Stomach smooth muscle (tissue), 2 donors: ENCODE measurements at regions not wholly inside any gene's neighbourhood (a gene's known extent, or its start where the extent isn't known, plus 50 kb on each side); places are given as distances from the start of the nearest gene placed in this dataset.
"Not testable (repeated sequence)": the region's sequence is repeated elsewhere in the genome, so short reads cannot be mapped to it uniquely, and the experiment has no call there.

Experiments used
- H3K27ac ChIP-seq: one replicate; pipeline ENCODE4 v1.7.0; 2013; ENCODE audit warnings: mild to moderate bottlenecking, low read length, inconsistent platforms
- H3K27me3 ChIP-seq, 2 donors: one replicate each; pipeline ENCODE4 v1.7.0; 2013; ENCODE audit warnings: low read length in 2 of 2; ENCODE audit not compliant: insufficient read depth in 2 of 2, control insufficient read depth in 1 of 2
- H3K36me3 ChIP-seq, 2 donors: one replicate each; pipeline ENCODE4 v1.7.0; 2013; ENCODE audit warnings: low read length in 2 of 2; ENCODE audit not compliant: control insufficient read depth in 2 of 2, insufficient read depth in 2 of 2
- H3K4me1 ChIP-seq: one replicate; pipeline ENCODE4 v1.7.0; 2013; ENCODE audit warnings: low read length; ENCODE audit not compliant: control insufficient read depth, insufficient read depth
- H3K4me3 ChIP-seq, 2 donors: one replicate each; pipeline ENCODE4 v1.7.0; 2013; ENCODE audit warnings: low read length in 2 of 2
- H3K9ac ChIP-seq, 2 donors: one replicate each; pipeline ENCODE4 v1.7.0; 2013; ENCODE audit warnings: low read length in 2 of 2, mild to moderate bottlenecking in 1 of 2
- H3K9me3 ChIP-seq, 2 donors: one replicate each; pipeline ENCODE4 v1.7.0; 2013; ENCODE audit warnings: low read length in 2 of 2; ENCODE audit not compliant: control insufficient read depth in 2 of 2
- donor health status: healthy.
- donor health status: Pancreatic carcinoma.

- Histone ChIP-seq H3K9ac (no peak overlapping the region), H3K9me3 (peaks cover 3 to 24% of the 10 kb centered on the region in 2 donors), H3K27ac (no peak overlapping the region), H3K4me1 (no peaks in the 10 kb centered on the region), H3K27me3 (peaks cover 0 to 2% of the 10 kb centered on the region in 2 donors), H3K36me3 (no peaks in the 10 kb centered on the region), H3K4me3 (no peak overlapping the region)
Observed at GRCh38 chr14:105933238-105933637, 406.9 kb downstream of the TMEM121 start.

- no peak overlapping the region for H3K4me3 ChIP-seq
- peaks cover 3 to 40% of the 10 kb centered on the region in 2 donors for H3K9me3 ChIP-seq
- no peaks in the 10 kb centered on the region for H3K27me3 ChIP-seq
- no peaks in the 10 kb centered on the region for H3K36me3 ChIP-seq
- H3K9ac ChIP-seq, result no peak overlapping the region
- no peaks in the 10 kb centered on the region for H3K4me1 ChIP-seq
- no peak overlapping the region for H3K27ac ChIP-seq
Observed at GRCh38 chr14:105935384-105935783, 409.0 kb downstream of the TMEM121 start.

GRCh38 chr14:105937253-105938054, 411.1 kb downstream of the TMEM121 start:
- no peak overlapping the region for H3K9ac ChIP-seq
- H3K4me3 ChIP-seq, result no peak overlapping the region
- H3K9me3 ChIP-seq, result peaks cover 3 to 44% of the 10 kb centered on the region in 2 donors
- H3K4me1 ChIP-seq, result no peaks in the 10 kb centered on the region
- H3K27ac ChIP-seq, result no peak overlapping the region
- no peaks in the 10 kb centered on the region for H3K36me3 ChIP-seq
- H3K27me3 ChIP-seq, result no peaks in the 10 kb centered on the region

GRCh38 chr14:105938055-105938863, 411.9 kb downstream of the TMEM121 start:
- no peaks in the 10 kb centered on the region for H3K27me3 ChIP-seq
- peaks cover under 1 to 41% of the 10 kb centered on the region in 2 donors for H3K9me3 ChIP-seq
- H3K4me1 ChIP-seq, result no peaks in the 10 kb centered on the region
- no peak overlapping the region for H3K9ac ChIP-seq
- H3K4me3 ChIP-seq, result no peak overlapping the region
- H3K27ac ChIP-seq, result no peak overlapping the region
- no peaks in the 10 kb centered on the region for H3K36me3 ChIP-seq

DNA sequence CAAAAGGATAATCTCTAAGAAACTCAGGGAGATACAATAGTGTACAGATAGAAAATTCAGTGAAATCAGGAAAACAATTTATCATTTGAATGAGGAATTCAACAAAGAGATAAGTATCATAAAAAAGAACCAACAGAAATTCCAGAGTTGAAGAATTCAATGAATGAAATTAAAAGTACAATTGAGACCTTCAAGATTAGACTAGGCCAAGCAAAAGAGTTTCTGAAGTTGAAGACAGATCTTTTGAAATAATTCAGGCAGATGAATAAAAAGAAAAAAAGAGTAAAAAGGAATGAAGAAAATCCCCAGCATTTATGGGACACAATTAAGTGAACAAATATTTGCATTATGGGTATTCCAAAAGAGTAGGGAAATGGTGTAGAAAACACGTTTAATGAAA, 412.6 kb downstream of the TMEM121 start:
- H3K27me3 ChIP-seq, result no peaks in the 10 kb centered on the region
- no peaks in the 10 kb centered on the region for H3K4me1 ChIP-seq
- peaks cover 0 to 39% of the 10 kb centered on the region in 2 donors for H3K9me3 ChIP-seq
- H3K36me3 ChIP-seq, result no peaks in the 10 kb centered on the region
- H3K4me3 ChIP-seq, result no peak overlapping the region
- no peak overlapping the region for H3K9ac ChIP-seq
- H3K27ac ChIP-seq, result no peak overlapping the region

- Histone ChIP-seq H3K4me3 (no peak overlapping the region), H3K9me3 (peaks cover 0 to 39% of the 10 kb centered on the region in 2 donors), H3K9ac (no peak overlapping the region), H3K4me1 (no peaks in the 10 kb centered on the region), H3K27me3 (no peaks in the 10 kb centered on the region), H3K27ac (no peak overlapping the region), H3K36me3 (no peaks in the 10 kb centered on the region)
Observed at GRCh38 chr14:105939810-105940508, 413.6 kb downstream of the TMEM121 start.

DNA sequence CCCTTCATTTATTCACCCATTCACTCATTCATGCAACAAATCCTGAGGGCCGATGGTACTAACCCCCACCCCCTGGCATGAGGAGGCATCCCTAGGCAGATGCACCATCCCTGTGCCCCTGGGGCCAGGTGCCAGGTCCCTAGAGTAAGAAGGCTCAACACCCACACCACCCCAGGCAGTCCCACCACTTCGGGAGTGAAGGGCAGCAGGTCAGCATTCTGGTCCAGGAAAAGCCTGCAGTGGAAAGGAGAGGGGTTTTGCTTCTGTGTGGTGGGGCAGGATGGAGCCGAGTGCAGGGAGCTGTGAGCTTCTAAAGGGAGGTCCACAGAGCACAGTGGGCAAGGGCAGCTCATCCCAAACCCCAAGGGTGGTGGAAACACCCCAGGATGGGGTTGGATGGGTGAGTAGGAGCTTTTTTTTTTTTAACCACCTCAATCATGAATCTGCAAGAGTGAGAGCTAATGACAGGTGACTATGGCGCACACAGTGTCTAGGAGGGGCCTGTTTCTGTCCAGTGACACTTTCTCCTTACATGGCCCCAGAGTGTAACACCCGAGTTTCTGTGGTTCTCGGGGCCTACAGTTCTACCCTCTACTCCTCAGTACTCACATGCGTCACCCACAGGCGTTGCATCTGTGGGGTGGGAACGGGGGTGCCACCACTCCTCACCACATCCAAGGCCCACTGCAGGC, 414.3 kb downstream of the TMEM121 start:
- no peak overlapping the region for H3K9ac ChIP-seq
- no peaks in the 10 kb centered on the region for H3K4me1 ChIP-seq
- peaks cover 0 to 32% of the 10 kb centered on the region in 2 donors for H3K9me3 ChIP-seq
- H3K27me3 ChIP-seq, result no peaks in the 10 kb centered on the region
- no peak overlapping the region for H3K4me3 ChIP-seq
- H3K27ac ChIP-seq, result no peak overlapping the region
- no peaks in the 10 kb centered on the region for H3K36me3 ChIP-seq

DNA sequence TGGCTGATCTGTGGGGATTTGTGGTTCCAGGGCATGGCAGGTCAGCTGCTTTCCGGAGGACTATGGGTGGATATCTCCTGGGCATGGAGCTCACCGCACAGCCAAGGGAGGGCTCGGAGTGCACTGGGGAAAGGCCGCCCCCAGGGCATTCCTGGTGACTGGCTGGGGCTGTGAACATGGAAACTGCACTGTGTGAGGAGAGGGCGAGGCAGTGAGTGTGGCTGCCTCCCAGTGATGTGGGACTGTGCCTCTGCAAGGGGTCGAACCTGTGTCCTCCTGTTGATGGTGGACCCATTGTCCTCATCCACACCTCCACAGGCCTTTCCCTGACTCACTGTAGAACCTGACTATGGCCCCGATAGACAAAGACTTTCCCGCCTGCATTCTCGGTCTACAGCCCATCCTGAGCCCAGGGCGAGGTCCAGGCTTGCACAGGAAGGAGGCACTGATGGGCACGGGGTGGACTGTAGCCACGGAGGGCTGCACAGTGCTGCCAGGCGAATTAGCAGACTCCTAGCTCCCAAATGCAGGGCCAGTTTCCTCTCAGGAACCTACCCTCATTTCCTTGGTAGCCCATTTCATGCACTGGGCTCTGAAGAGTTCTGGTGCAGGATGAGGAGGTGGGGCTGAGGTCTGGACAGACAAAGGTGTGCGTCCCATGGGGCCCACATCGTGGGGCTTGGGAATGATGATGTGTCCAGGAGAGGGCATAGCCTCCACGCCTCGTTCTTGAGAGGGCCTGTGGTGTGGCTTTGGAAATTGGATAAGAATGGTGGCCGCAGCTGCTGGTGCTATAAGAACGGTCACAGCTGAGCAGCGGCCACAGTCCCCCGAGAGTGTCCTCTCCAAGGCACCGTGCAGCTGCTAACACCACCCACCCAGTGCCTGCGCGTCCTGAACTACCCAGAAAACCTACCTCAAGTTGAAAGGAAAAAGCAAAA, 415.1 kb downstream of the TMEM121 start:
- H3K9me3 ChIP-seq, result peaks cover 0 to 32% of the 10 kb centered on the region in 2 donors
- peaks cover 0 to 2% of the 10 kb centered on the region in 2 donors for H3K27me3 ChIP-seq
- H3K4me3 ChIP-seq, result no peak overlapping the region
- H3K4me1 ChIP-seq, result no peaks in the 10 kb centered on the region
- no peak overlapping the region for H3K9ac ChIP-seq
- H3K36me3 ChIP-seq, result no peaks in the 10 kb centered on the region
- no peak overlapping the region for H3K27ac ChIP-seq

DNA sequence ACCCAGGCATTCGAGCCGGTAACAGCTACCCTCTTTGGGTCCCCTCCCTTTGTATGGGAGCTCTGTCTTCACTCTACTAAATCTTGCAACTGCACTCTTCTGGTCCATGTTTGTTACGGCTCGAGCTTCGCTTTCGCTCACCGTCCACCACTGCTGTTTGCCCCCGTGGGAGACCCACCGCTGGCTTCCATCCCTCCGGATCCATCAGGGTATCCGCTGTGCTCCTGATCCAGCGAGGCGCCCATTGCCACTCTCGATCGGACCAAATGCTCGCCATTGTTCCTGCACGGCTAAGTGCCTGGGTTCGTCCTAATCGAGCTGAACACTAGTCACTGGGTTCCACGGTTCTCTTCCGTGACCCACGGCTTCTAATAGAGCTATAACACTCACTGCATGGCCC, 416.3 kb downstream of the TMEM121 start:
- not testable (repeated sequence) for H3K4me3 ChIP-seq, H3K4me1 ChIP-seq, H3K27ac ChIP-seq, H3K9ac ChIP-seq, H3K27me3 ChIP-seq, H3K36me3 ChIP-seq
- peaks cover 0 to 25% of the 10 kb centered on the region in 2 donors for H3K9me3 ChIP-seq
